NCI-H2196 (cell line): ENCODE measurements at regions not wholly inside any gene's neighbourhood (a gene's known extent, or its start where the extent isn't known, plus 50 kb on each side); places are given as distances from the start of the nearest gene placed in this dataset.
"Not testable (repeated sequence)": the region's sequence is repeated elsewhere in the genome, so short reads cannot be mapped to it uniquely, and the experiment has no call there.

ENCODE experiments used
- DNase-seq: peaks from one replicate; lab custom pipeline; 2025; ENCODE audit not compliant: unreplicated experiment; lab: John Stamatoyannopoulos, UW

DNA sequence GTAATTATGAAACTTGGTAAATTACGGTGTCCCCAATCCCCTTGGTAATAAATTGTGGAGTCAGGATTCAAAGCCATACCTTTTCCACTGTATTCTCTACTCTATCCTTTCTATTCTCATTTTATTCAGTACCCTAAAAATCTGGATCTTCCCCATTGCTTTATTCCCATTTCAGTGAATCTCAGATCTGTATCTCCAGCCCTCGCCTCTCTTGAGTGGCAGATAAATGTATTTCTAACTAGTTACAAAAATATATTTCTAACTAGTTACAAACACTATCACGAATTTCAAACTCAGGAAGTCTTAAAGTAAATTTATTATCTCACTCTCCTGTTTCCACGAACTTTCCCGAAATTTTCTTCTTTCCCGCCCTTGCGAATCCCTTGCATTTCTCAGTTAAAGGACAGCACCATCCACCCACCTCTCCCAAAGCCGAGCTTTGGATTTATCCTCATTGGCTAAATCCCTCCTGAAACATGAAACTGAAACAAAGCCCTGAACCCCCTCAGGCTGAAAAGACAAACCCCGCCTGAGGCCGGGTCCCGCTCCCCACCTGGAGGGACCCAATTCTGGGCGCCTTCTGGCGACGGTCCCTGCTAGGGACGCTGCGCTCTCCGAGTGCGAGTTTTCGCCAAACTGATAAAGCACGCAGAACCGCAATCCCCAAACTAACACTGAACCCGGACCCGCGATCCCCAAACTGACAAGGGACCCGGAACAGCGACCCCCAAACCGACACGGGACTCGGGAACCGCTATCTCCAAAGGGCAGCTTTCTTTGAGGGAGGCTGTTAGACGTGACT lies 164.3 kb upstream of the PABPC3 start:
- DNase-seq, result no peak

DNA sequence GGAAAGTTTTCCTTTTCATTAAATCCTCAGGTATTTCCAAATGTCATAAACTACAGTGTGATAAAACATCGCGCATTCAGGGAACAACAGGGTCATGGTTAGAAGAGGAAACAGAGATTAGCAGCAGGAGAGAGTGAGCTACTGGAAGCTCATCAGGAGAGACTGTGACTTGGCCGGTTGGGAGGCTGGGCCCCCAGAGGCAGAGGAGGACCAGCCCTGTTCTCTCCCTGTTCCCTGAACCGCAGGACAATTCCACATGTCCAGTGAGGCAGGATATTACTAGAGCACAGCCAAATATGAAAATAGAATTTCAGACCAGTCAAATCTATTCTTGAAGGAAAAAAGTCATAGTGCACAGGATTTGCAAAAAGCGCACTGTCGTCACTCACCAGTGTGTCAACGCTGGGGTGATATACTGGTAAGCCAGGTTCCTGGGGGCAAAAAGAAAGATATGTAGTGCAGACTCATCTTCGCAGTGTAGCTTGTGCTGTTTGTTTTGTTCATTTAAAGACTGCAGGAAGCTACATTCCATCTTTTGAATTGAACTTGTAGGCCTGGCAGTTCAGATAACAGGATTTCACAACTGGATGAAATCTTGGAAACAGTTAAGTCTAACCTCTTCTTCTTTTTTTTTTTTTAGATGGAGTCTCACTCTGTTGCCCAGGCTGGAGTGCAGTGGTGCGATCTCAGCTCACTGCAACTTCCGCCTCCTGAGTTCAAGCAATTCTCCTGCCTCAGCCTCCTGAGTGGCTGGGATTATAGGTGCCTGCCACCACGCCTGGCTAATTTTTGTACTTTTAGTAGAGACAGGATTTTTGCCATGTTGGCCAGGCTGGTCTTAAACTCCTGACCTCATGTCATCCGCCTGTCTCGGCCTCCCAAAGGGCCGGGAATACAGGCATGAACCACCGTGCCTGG lies 162.6 kb upstream of the PABPC3 start:
- not testable (repeated sequence) for DNase-seq

DNA sequence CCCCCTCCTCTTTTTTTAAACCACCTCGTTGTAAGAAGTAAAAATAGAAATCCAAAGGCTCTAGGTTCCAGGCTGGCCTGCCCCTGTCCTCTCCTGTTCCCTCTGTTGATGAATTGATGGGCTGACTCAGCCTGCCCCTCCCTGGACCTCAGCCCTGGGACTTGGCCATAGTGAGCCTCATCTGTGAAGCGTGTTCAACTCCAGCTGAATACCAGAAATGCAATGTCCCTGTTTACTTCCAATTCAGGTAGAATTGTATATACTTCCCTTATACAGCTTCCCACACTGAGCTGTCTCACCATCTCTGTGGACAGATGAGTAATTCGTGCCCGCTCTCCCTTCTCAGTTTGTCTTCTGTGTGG lies 161.9 kb upstream of the PABPC3 start:
- DNase-seq, result not testable (repeated sequence)

DNA sequence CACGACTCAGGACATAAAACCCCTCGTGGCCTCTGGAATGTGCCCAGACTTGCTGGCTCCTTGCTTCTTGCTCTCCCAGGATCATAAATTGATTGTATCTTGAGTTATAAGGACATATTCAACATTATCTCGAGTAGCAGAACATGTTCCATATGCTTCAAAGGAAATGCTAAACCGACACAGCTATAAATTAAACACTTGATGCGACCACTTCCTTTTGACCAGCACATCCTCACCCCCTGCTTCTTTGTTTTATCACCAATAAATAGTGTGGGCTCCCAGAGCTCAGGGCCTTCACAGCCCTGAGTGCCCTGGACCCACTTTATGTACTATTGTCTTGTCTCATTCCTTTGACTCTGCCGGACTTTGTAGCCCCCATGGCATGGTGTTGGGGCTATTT lies 157.0 kb upstream of the PABPC3 start:
- no peak for DNase-seq

GRCh38 chr13:24941023-24941713 lies 154.8 kb upstream of the PABPC3 start:
- not testable (repeated sequence) for DNase-seq

DNA sequence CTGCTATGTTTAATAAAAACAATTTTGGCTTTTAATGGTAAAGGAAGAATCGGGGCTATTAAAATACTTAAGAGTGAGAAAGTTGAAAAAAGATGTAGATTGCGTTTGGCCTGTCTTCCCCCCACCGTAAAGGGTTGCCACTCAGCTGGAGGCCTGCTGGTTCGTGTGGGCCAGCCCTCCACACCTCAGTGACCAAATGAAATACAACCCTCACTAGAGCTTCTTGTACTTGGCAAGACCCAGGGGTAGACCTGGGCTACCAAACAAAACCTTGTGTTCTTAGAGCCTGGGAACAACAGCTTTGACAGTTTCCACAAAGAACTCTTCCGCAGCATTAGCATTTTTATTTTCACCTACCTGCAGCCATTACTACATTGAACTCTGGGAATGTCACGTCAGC lies 152.8 kb upstream of the PABPC3 start:
- DNase-seq, result no peak

DNA sequence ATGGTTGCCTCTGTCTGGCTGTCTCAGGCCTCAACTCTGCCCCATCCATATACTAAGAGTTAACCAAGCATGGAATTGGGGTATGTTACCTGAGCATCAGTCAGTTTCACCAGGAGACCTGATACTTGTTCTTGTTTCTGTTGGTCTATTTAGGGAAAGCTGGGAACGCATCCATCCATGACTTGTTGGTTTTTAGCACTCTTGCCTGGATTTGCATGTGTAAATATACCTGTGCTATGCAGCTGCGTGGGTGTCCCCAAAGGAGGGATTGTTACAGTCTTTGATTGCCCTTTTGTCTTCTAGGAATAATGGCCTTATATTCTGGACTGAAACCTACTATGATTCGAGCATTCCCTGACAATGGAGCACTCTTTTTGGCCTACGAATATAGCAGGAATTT lies 151.9 kb upstream of the PABPC3 start:
- not testable (repeated sequence) for DNase-seq

GRCh38 chr13:24948977-24949376 lies 147.0 kb upstream of the PABPC3 start:
- not testable (repeated sequence) for DNase-seq

DNA sequence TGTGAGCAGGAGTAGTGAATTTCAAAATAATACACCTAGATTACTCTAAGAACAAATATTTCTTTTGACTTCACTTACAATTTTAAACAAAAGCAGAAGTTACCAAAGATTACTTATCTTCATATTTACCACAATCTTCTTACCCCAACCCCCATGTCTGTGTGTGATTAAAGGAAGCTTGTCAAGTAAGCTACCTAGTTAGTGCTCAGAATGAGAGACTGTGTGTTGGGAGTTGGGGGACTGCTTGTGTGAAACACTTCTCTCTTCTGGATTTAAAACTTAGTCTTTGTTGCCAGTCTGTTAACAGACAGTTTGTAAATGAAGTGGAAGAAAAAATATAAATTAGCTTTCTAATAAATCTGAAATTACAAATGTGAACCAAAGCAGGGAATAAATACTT lies 145.3 kb upstream of the PABPC3 start:
- DNase-seq, result not testable (repeated sequence)

GRCh38 chr13:24967970-24968369 lies 128.0 kb upstream of the PABPC3 start:
- not testable (repeated sequence) for DNase-seq

DNA sequence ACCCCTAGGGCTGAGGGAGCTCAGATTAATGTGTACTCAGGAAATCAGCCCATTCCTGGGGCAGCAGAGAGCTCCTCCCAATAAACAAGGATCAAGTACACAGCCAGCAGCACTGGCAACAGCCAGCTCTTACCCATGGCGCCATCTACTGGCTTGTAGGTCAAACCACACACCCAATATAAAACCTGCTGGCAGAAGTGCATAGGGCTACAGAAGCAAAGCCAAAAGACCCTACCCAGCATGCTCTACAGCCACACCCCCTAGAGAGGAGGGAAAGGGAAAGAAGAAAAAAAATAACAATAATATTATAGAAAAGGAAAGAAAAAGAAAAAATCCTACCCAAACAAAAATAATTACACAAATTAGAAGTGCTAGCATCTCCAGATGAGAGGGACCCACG lies 127.5 kb upstream of the PABPC3 start:
- not testable (repeated sequence) for DNase-seq

GRCh38 chr13:24973102-24973501 lies 122.8 kb upstream of the PABPC3 start:
- not testable (repeated sequence) for DNase-seq

- not testable (repeated sequence) for DNase-seq
These were observed 114.6 kb upstream of the PABPC3 start for GRCh38 chr13:24981181-24981803.

- DNase-seq, result no peak
These were observed 113.5 kb upstream of the PABPC3 start for GRCh38 chr13:24982333-24982999.

DNA sequence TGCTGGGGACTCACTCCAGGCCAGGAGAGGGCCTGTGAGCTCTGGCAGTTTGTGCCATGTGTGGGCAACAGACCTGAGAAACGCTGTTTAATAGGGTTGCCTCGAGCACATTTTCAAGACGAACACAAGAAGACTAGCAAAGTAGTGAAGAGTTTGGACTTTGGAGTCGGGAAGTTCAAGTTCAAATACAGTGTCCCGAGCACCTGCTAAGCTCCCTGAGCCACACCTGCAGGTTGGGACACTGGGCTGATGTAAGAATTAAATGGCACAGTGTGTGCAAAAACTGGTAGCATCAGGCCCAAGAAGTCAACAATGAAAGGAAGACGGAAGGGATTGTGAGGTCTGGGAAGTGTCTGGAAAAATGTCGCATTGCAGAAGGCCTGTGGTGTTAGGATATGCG lies 112.8 kb upstream of the PABPC3 start:
- DNase-seq, result no peak

GRCh38 chr13:24984134-24984533 lies 111.8 kb upstream of the PABPC3 start:
- no peak for DNase-seq

DNA sequence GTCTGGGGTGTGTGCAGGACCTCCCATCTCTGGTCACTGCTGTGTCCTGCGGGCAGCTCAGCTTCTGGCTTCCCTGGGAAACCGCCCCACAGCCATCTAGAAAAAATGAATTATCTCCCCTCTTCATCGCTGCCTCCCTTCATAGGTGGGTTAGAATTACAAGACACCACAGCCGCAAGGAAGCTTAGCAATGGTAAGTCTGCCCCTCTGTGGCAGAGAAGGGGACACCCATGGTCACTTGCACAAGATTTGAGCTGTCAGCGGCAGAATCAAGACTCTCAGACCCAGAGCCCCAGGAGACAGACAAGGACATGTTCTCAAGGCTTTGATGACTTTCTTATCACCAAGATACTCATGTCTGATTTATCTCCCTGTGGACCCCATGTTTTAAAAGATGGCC lies 110.8 kb upstream of the PABPC3 start:
- no peak for DNase-seq

DNA sequence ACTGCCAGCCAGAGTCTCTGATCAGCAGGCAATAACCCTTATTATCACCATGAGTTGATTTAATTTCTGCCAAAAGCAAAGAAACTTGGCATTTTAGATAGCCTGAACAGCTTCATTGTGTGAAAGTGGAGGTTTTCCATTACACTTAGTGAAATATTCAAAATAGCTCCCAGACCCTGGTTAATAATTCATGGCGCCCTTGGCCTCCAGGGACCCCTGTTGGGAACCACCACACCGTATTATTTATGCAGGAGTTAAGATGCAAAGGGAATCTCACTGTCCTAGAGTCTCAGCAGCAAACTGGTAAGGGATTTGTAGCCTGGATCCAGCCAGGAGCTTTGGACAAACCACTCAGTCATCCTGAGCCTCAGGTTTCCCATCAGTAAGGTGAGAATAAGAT lies 110.0 kb upstream of the PABPC3 start:
- DNase-seq, result no peak

DNA sequence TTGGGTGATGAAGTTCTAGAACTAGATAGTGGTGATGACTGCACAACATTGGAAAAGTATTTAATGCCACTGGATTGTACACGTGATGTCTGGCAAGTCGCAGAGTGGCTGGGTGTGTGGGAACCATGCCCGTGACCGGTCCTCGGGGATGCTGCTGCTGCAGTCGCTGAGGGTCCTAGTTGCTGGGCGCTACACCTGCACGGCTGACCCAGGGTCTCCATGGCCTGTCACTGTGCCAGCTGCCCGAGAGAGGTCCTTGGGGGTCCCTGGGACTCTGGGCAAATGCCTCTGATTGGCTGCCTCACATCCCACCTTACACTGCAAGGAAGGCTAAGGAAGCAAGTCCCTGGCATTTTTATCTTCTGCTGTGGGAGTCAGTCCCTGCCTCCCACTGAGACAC lies 109.1 kb upstream of the PABPC3 start:
- DNase-seq, result no peak

- DNase-seq, result not testable (repeated sequence)
These were observed 106.0 kb upstream of the PABPC3 start for GRCh38 chr13:24989959-24990358.
